Heart right ventricle (tissue), 16 donors: ENCODE measurements at regions not wholly inside any gene's neighbourhood (a gene's known extent, or its start where the extent isn't known, plus 50 kb on each side); places are given as distances from the start of the nearest gene placed in this dataset.

Experiments used
- ATAC-seq, 8 donors: fragments of 200-7000 bp; cut with Tn5 transposase; one replicate each; pipeline ENCODE4 v1.9.1; 2020; ENCODE audit warnings: mild to moderate bottlenecking in 8 of 8, moderate library complexity in 8 of 8, moderate number of reproducible peaks in 1 of 8
- DNase-seq, 2 donors: peaks; one replicate each; pipeline ENCODE4 v3.0.0-alpha.2; 2020
- H3K27ac ChIP-seq, 10 donors: fragments of 200-600 bp; sonication (generic) in 2 of 10; one replicate each; pipeline versions ENCODE4 v1.5.0 to v1.8.0; 2020 to 2022; ENCODE audit warnings: mild to moderate bottlenecking in 3 of 10
- H3K27me3 ChIP-seq, 7 donors: fragments of 200-600 bp; one replicate each; pipeline ENCODE4 v1.8.0; 2021 to 2022; ENCODE audit warnings: mild to moderate bottlenecking in 2 of 7
- H3K36me3 ChIP-seq, 9 donors: fragments of 200-600 bp; sonication (generic) in 1 of 9; one replicate each; pipeline versions ENCODE4 v1.5.0 to v1.8.0; 2020 to 2022; ENCODE audit warnings: mild to moderate bottlenecking in 2 of 9
- H3K4me1 ChIP-seq, 9 donors: fragments of 200-600 bp; sonication (generic) in 1 of 9; one replicate each; pipeline versions ENCODE4 v1.5.0 to v1.8.0; 2020 to 2022; ENCODE audit warnings: mild to moderate bottlenecking in 4 of 9
- H3K4me3 ChIP-seq, 10 donors: fragments of 200-600 bp; sonication (generic) in 2 of 10; one replicate each; pipeline versions ENCODE4 v1.5.0 to v1.8.0; 2020 to 2022; ENCODE audit warnings: mild to moderate bottlenecking in 7 of 10, moderate library complexity in 2 of 10
- H3K9me3 ChIP-seq, 11 donors: fragments of 200-600 bp in 10 of 11; sonication (generic) in 2 of 11; one replicate each; pipeline versions ENCODE4 v1.5.0 to v1.8.0; 2013 to 2022; ENCODE audit warnings: mild to moderate bottlenecking in 2 of 11, control low read depth in 1 of 11, moderate library complexity in 1 of 11
- CTCF ChIP-seq, 9 donors: fragments of 200-600 bp; sonication (generic) in 2 of 9; IDR thresholded peaks; one replicate each; pipeline versions ENCODE4 v1.5.0 to v1.8.0; 2021 to 2022; ENCODE audit warnings: antibody characterized with exemption in 9 of 9, mild to moderate bottlenecking in 5 of 9, moderate library complexity in 1 of 9
- WGBS, 2 donors: extraction: QIAGEN DNeasy Blood & Tissue Kit; methylation state at CpG; one replicate each; pipeline ENCODE4 v1.1.7; 2013; ENCODE audit warnings: inconsistent platforms in 1 of 2; 5-methylcytosine and 5-hydroxymethylcytosine counted together
- intact Hi-C, 10 donors: fragments of 100-400 bp; cut with DNase I; formaldehyde crosslinking; loops; one replicate each; pipeline versions ENCODE4 v1.11.1 to v1.14.2; 2022
- donor health status: Arrhythmogenic right ventricular cardiomyopathy.
- donor health status: ischemic (EF 13 %, LVEDD 7.1; RV severe dilation, severe dysfunction).
- donor health status: healthy with polysubstance abuse.
- donor health status: DM: no; HTN: yes; CAD: no.
- donor health status: DM: no; HTN: no; CAD: no.
- donor health status: ischemic (EF 25% LVEDD 6.9; RV normal size, moderate dysfunction).
- donor health status: ischemic (EF 25% LVEDD 5.7; RV mildly dilated, moderate dysfunction).
- donor health status: healthy.
- donor health status: DM: yes; HTN: yes; CAD: no.
- donor health status: Ischemic cardiomyopathy.
- donor health status: ischemic (EF 35%, LVEDD 5.7; RV mildly dilated, moderate dysfunction).
- donor health status: nonischemic (EF 11% LVEDD 7.7; RV severe dilation, severe dysfunction).
- donor health status: DM: yes; HTN: yes; CAD: no.
- donor health status: PGD.
- donor health status: ischemic (EF 29% LVEDD 5.4; RV normal size, mild dysfunction).
- donor health status: nonischemic (EF 23%, LVEDD 6.1; RV moderate dilation, normal function).

GRCh38 chr10:83713423-83713822 lies 425.9 kb upstream of the GHITM start:
- DNase-seq: no peak
- no peaks in the 10 kb centered on the region for H3K27me3 ChIP-seq
- no peak overlapping the region for H3K4me3 ChIP-seq
- no peak overlapping the region for H3K27ac ChIP-seq
- H3K4me1 ChIP-seq: no peaks in the 10 kb centered on the region
- TF ChIP-seq CTCF (IDR thresholded peaks at IDR 0.05): no peak
- 57 to 95% methylated on average over 1 of the region's 1 CpG for WGBS, 2 donors
- intact Hi-C loops: no loop called here
- ATAC-seq: no peak
- H3K9me3 ChIP-seq: peaks cover 0 to 15% (median 0%) of the 10 kb centered on the region in 11 donors
- H3K36me3 ChIP-seq: no peaks in the 10 kb centered on the region

GRCh38 chr10:83723080-83723479 lies 416.2 kb upstream of the GHITM start:
- ATAC-seq: peak in 1 of 8 donors; percentile 47
- no peaks in the 10 kb centered on the region for H3K27me3 ChIP-seq
- TF ChIP-seq CTCF (IDR thresholded peaks at IDR 0.05): no peak
- peak overlapping the region in 4 of 10 donors; percentile 3 to 50 (median 32) for H3K27ac ChIP-seq
- intact Hi-C loops: no loop called here
- H3K36me3 ChIP-seq: no peaks in the 10 kb centered on the region
- peaks cover 0 to 13% (median 0%) of the 10 kb centered on the region in 11 donors for H3K9me3 ChIP-seq
- 43 to 46% methylated on average over 2 of the region's 2 CpGs for WGBS, 2 donors
- DNase-seq: peak in 1 of 2 donors; percentile 16
- H3K4me1 ChIP-seq: peaks cover 0 to 35% (median 5%) of the 10 kb centered on the region in 9 donors
- no peak overlapping the region for H3K4me3 ChIP-seq

DNA sequence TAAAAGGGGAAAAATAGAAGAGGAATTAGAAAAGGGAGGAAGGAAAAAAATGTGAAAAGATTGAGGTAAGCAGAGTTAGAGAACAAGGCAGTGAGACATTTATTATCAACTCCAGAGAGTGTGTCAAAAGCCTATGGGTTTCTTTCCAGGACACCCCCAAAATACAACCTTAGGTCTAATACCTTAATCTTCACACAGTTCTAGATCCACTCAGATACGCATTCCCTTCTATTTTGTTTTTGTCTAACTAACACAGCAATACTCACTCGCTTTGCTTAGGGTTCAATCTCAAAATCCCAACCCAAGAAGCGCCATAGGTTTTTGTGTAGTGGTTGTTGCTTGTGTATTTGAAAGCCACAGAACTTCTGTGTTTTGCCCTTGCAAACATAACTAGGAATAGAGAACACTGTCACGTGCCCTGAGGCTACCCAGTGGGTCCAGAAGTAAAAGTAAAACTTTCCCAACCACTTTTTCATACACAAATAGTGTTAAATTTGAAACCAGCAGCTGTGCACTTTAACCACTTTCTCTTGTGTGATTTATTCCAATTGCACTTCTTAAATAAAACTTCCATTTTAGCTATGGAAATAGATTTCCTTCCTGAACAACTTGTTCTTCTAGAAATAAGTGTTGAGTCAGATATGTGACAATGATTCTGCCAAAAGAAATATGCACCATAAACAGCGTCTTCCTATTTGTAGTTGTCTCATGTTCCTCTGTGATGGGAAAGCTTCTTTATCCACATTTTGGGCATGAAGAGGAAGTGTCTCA lies 414.7 kb upstream of the GHITM start:
- 78 to 80% methylated on average over 5 of the region's 5 CpGs for WGBS, 2 donors
- ATAC-seq: peak in 2 of 8 donors; percentile 38 to 44
- intact Hi-C loops: no loop called here

DNA sequence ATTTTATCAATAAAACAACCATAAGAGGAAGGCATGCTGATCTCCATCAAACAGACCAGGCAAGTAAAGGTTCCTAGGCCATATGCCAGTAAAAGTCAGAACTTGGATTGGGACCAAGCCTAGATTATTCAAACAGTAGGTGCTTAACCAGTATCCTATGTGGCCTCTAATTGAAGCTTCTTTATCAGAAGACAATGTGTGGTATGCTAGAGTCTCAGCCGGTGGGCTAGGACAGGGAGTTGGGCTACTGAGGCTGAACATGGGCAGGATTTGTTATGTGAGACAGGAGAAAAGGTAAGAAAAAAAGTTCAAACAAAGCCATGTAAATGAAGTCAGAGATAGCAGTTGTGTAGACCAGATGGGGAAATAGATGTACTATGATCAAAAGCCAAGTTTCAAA lies 413.7 kb upstream of the GHITM start:
- peaks cover 0 to 35% (median 5%) of the 10 kb centered on the region in 9 donors for H3K4me1 ChIP-seq
- TF ChIP-seq CTCF (IDR thresholded peaks at IDR 0.05): no peak
- peaks cover 0 to 10% (median 0%) of the 10 kb centered on the region in 11 donors for H3K9me3 ChIP-seq
- H3K27ac ChIP-seq: peak overlapping the region in 3 of 10 donors; percentile 8 to 38 (median 16)
- ATAC-seq (no peak), DNase-seq (no peak)
- no peak overlapping the region for H3K4me3 ChIP-seq
- intact Hi-C loops: no loop called here
- no peaks in the 10 kb centered on the region for H3K27me3 ChIP-seq
- H3K36me3 ChIP-seq: no peaks in the 10 kb centered on the region
- WGBS, 2 donors: 60 to 65% methylated on average over 1 of the region's 1 CpG

More for the DNA sequence above, 414.7 kb upstream of the GHITM start:
- H3K27ac ChIP-seq: peak overlapping the region in 4 of 10 donors; percentile 6 to 38 (median 32)
- peaks cover 0 to 35% (median 5%) of the 10 kb centered on the region in 9 donors for H3K4me1 ChIP-seq
- H3K36me3 ChIP-seq: no peaks in the 10 kb centered on the region
- no peak overlapping the region for H3K4me3 ChIP-seq
- DNase-seq: no peak
- no peaks in the 10 kb centered on the region for H3K27me3 ChIP-seq
- no peak for TF ChIP-seq CTCF (IDR thresholded peaks at IDR 0.05)
- H3K9me3 ChIP-seq: peaks cover 0 to 13% (median 0%) of the 10 kb centered on the region in 11 donors
